NCI-H774 (cell line): ENCODE measurements at regions not wholly inside any gene's neighbourhood (a gene's known extent, or its start where the extent isn't known, plus 50 kb on each side); places are given as distances from the start of the nearest gene placed in this dataset.
"Not testable (repeated sequence)": the region's sequence is repeated elsewhere in the genome, so short reads cannot be mapped to it uniquely, and the experiment has no call there.

Experiments
- DNase-seq: peaks from one replicate; lab custom pipeline; 2025; lab: John Stamatoyannopoulos, UW

- DNase-seq: no peak
Measured at GRCh38 chr3:115254492-115255196, 107.6 kb upstream of the ZBTB20 start.

- no peak for DNase-seq
Measured at GRCh38 chr3:115255197-115255585, 108.1 kb upstream of the ZBTB20 start.

GRCh38 chr3:115270849-115271248 lies 123.8 kb upstream of the ZBTB20 start:
- peak; percentile 7 for DNase-seq

- DNase-seq: peak; percentile 24
Measured at GRCh38 chr3:115272036-115272824, 125.1 kb upstream of the ZBTB20 start.

GRCh38 chr3:115275896-115276295 lies 128.8 kb upstream of the ZBTB20 start:
- no peak for DNase-seq

- DNase-seq: no peak
Measured at GRCh38 chr3:115279939-115280338, 132.9 kb upstream of the ZBTB20 start.

- DNase-seq: no peak
Measured at GRCh38 chr3:115280506-115280905, 133.4 kb upstream of the ZBTB20 start.

- DNase-seq: no peak
Measured at GRCh38 chr3:115281697-115282675, 134.9 kb upstream of the ZBTB20 start.

GRCh38 chr3:115284980-115285379 lies 137.9 kb upstream of the ZBTB20 start:
- no peak for DNase-seq

GRCh38 chr3:115286529-115287197 lies 139.6 kb upstream of the ZBTB20 start:
- DNase-seq: no peak

GRCh38 chr3:115287198-115287597 lies 140.1 kb upstream of the ZBTB20 start:
- no peak for DNase-seq

- no peak for DNase-seq
Measured at GRCh38 chr3:115292131-115292530, 145.0 kb upstream of the ZBTB20 start.

- DNase-seq: no peak
Measured at GRCh38 chr3:115292677-115293165, 145.6 kb upstream of the ZBTB20 start.

- DNase-seq: no peak
Measured at GRCh38 chr3:115293321-115293720, 146.2 kb upstream of the ZBTB20 start.

- no peak for DNase-seq
Measured at GRCh38 chr3:115301364-115301860, 154.3 kb upstream of the ZBTB20 start.

- DNase-seq: not testable (repeated sequence)
Measured at GRCh38 chr3:115317953-115318352, 170.9 kb upstream of the ZBTB20 start.

- DNase-seq: no peak
Measured at GRCh38 chr3:115321400-115321805, 174.3 kb upstream of the ZBTB20 start.

- DNase-seq: no peak
Measured at GRCh38 chr3:115322901-115323300, 175.8 kb upstream of the ZBTB20 start.

GRCh38 chr3:115323380-115323779 lies 176.3 kb upstream of the ZBTB20 start:
- no peak for DNase-seq

GRCh38 chr3:115324056-115324455 lies 177.0 kb upstream of the ZBTB20 start:
- no peak for DNase-seq

- DNase-seq: no peak
Measured at GRCh38 chr3:115325539-115325938, 178.5 kb upstream of the ZBTB20 start.
